OCI-LY7 (cell line): ENCODE measurements at regions not wholly inside any gene's neighbourhood (a gene's known extent, or its start where the extent isn't known, plus 50 kb on each side); places are given as distances from the start of the nearest gene placed in this dataset.

Experiments used
- CTCF ChIP-seq: fragments of 200-600 bp; sonication (generic); conservative IDR thresholded peaks from 2 replicates; pipeline ENCODE4 v1.5.1; 2014; ENCODE audit warnings: mild to moderate bottlenecking, antibody characterized with exemption, low read length, moderate library complexity, mixed read lengths
- EZH2phosphoT487 ChIP-seq: fragments of 200-600 bp; sonication (generic); IDR thresholded peaks from 2 replicates; pipeline ENCODE4 v1.6.1; 2018; ENCODE audit warnings: low read depth, borderline replicate concordance, mild to moderate bottlenecking, mixed run types, antibody characterized with exemption, low read length, moderate library complexity, mixed read lengths

GRCh38 chr2:52135235-52135634 is 1103.3 kb upstream of the NRXN1 start:
- TF ChIP-seq CTCF (no peak), EZH2phosphoT487 (no peak)
